ENCODE measurements at regions not wholly inside any gene's neighbourhood (a gene's known extent, or its start where the extent isn't known, plus 50 kb on each side); places are given as distances from the start of the nearest gene placed in this dataset.
"Not testable (repeated sequence)": the region's sequence is repeated elsewhere in the genome, so short reads cannot be mapped to it uniquely, and the experiment has no call there.

- peaks cover 12% of the 10 kb centered on the region for H3K9me3 ChIP-seq (ENCODE audit: control insufficient read depth, insufficient read depth, low read length)
- CTCF ChIA-PET, result no interaction called here
- no peak overlapping the region for H3K4me3 ChIP-seq (ENCODE audit: low read depth, low read length)
- H3K27ac ChIP-seq (ENCODE audit: low read depth, low read length), result no peak overlapping the region
- DNase-seq (ENCODE audit: low read depth, low spot score), result no peak
- TF ChIP-seq CTCF (IDR thresholded peaks at IDR 0.05; ENCODE audit: low read depth, low read length), result no peak
- POLR2A ChIA-PET, result no interaction called here
- no peaks in the 10 kb centered on the region for H3K27me3 ChIP-seq (ENCODE audit: control insufficient read depth, insufficient read depth, low read length)
Observed at GRCh38 chr3:182331341-182331740, 462.0 kb upstream of the ATP11B start.

GRCh38 chr3:182342252-182342651, 451.1 kb upstream of the ATP11B start:
- Histone ChIP-seq H3K27ac (ENCODE audit: low read depth, low read length) (no peak overlapping the region), H3K4me3 (ENCODE audit: low read depth, low read length) (no peak overlapping the region), H3K27me3 (ENCODE audit: control insufficient read depth, insufficient read depth, low read length) (no peaks in the 10 kb centered on the region), H3K9me3 (ENCODE audit: control insufficient read depth, insufficient read depth, low read length) (0 out of 2 replicates have a peak, but pooled peaks cover 3% of the 10 kb centered on the region)
- TF ChIP-seq CTCF (IDR thresholded peaks at IDR 0.05; ENCODE audit: low read depth, low read length), result no peak
- DNase-seq (ENCODE audit: low read depth, low spot score), result no peak
- CTCF ChIA-PET, result no interaction called here
- POLR2A ChIA-PET, result no interaction called here

GRCh38 chr3:182344026-182344425, 449.3 kb upstream of the ATP11B start:
- H3K9me3 ChIP-seq (ENCODE audit: control insufficient read depth, insufficient read depth, low read length); H3K4me3 ChIP-seq (ENCODE audit: low read depth, low read length); DNase-seq (ENCODE audit: low read depth, low spot score); H3K27ac ChIP-seq (ENCODE audit: low read depth, low read length); CTCF ChIA-PET; H3K27me3 ChIP-seq (ENCODE audit: control insufficient read depth, insufficient read depth, low read length); POLR2A ChIA-PET: not testable (repeated sequence)

GRCh38 chr3:182349051-182349450, 444.3 kb upstream of the ATP11B start:
- no peaks in the 10 kb centered on the region; the same call in 1 of the 2 replicates for H3K9me3 ChIP-seq (ENCODE audit: control insufficient read depth, insufficient read depth, low read length)
- CTCF ChIA-PET, result no interaction called here
- TF ChIP-seq CTCF (IDR thresholded peaks at IDR 0.05; ENCODE audit: low read depth, low read length), result no peak
- H3K27ac ChIP-seq (ENCODE audit: low read depth, low read length), result no peak overlapping the region
- POLR2A ChIA-PET, result no interaction called here
- no peaks in the 10 kb centered on the region for H3K27me3 ChIP-seq (ENCODE audit: control insufficient read depth, insufficient read depth, low read length)
- no peak for DNase-seq (ENCODE audit: low read depth, low spot score)
- no peak overlapping the region for H3K4me3 ChIP-seq (ENCODE audit: low read depth, low read length)

GRCh38 chr3:182349951-182350517, 443.3 kb upstream of the ATP11B start:
- Histone ChIP-seq H3K4me3 (ENCODE audit: low read depth, low read length) (no peak overlapping the region), H3K9me3 (ENCODE audit: control insufficient read depth, insufficient read depth, low read length) (no peaks in the 10 kb centered on the region; the same call in 1 of the 2 replicates), H3K27me3 (ENCODE audit: control insufficient read depth, insufficient read depth, low read length) (no peaks in the 10 kb centered on the region), H3K27ac (ENCODE audit: low read depth, low read length) (no peak overlapping the region)
- ChIA-PET POLR2A (no interaction called here), CTCF (no interaction called here)
- TF ChIP-seq CTCF (IDR thresholded peaks at IDR 0.05; ENCODE audit: low read depth, low read length), result no peak
- DNase-seq (ENCODE audit: low read depth, low spot score), result no peak

- no peak for DNase-seq (ENCODE audit: low read depth, low spot score)
- Histone ChIP-seq H3K4me3 (ENCODE audit: low read depth, low read length) (no peak overlapping the region), H3K9me3 (ENCODE audit: control insufficient read depth, insufficient read depth, low read length) (peaks cover 8% of the 10 kb centered on the region; the same call in 1 of the 2 replicates), H3K27ac (ENCODE audit: low read depth, low read length) (no peak overlapping the region), H3K27me3 (ENCODE audit: control insufficient read depth, insufficient read depth, low read length) (no peaks in the 10 kb centered on the region)
- CTCF ChIA-PET, result no interaction called here
- no peak for TF ChIP-seq CTCF (IDR thresholded peaks at IDR 0.05; ENCODE audit: low read depth, low read length)
- POLR2A ChIA-PET, result no interaction called here
Observed at GRCh38 chr3:182357928-182358327, 435.4 kb upstream of the ATP11B start.
